Neuron (in vitro differentiated cells): ENCODE measurements at regions not wholly inside any gene's neighbourhood (a gene's known extent, or its start where the extent isn't known, plus 50 kb on each side); places are given as distances from the start of the nearest gene placed in this dataset.
"Not testable (repeated sequence)": the region's sequence is repeated elsewhere in the genome, so short reads cannot be mapped to it uniquely, and the experiment has no call there.

Experiments used
- H2AFZ ChIP-seq: one replicate; pipeline ENCODE4 v1.6.1; 2013; ENCODE audit warnings: low read depth, mild to moderate bottlenecking, inconsistent platforms, low read length, moderate library complexity
- H3K27me3 ChIP-seq: one replicate; pipeline ENCODE4 v1.6.1; 2013; ENCODE audit warnings: low read length; ENCODE audit not compliant: insufficient read depth
- H3K36me3 ChIP-seq: one replicate; pipeline ENCODE4 v1.6.1; 2013; ENCODE audit warnings: low read length; ENCODE audit not compliant: insufficient read depth
- H3K4me1 ChIP-seq: one replicate; pipeline ENCODE4 v1.6.1; 2013; ENCODE audit warnings: low read length; ENCODE audit not compliant: insufficient read depth
- H3K4me3 ChIP-seq: 2 replicates; pipeline ENCODE4 v1.5.1; 2013; ENCODE audit warnings: mild to moderate bottlenecking, low read length, moderate library complexity
- H3K9me3 ChIP-seq: one replicate; pipeline ENCODE4 v1.6.1; 2013; ENCODE audit warnings: low read length

- Histone ChIP-seq H3K36me3 (no peaks in the 10 kb centered on the region), H3K27me3 (no peaks in the 10 kb centered on the region), H2AFZ (no peak overlapping the region), H3K4me3 (no peak overlapping the region), H3K9me3 (no peaks in the 10 kb centered on the region), H3K4me1 (no peaks in the 10 kb centered on the region)
These were observed 513.4 kb upstream of the FLRT2 start for GRCh38 chr14:85016496-85016895.

DNA sequence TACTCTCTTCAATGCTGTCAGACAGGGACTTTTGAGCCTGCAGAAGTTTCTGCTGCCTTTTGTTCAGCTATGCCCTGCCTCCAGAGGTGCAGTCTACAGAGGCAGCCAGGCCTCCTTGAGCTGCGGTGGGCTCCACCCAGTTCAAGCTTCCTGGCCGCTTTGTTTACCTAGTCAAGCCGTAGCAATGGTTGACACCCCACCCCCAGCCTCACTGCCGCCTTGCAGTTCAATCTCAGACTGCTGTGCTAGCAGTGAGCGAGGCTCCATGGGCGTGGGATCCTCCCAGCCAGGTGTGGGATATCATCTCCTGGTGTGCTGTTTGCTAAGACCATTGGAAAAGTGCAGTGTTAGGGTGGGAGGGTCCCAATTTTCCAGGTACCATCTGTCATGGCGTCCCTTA is 506.1 kb upstream of the FLRT2 start:
- not testable (repeated sequence) for H3K27me3 ChIP-seq, H3K9me3 ChIP-seq, H3K4me1 ChIP-seq, H3K4me3 ChIP-seq, H3K36me3 ChIP-seq, H2AFZ ChIP-seq

DNA sequence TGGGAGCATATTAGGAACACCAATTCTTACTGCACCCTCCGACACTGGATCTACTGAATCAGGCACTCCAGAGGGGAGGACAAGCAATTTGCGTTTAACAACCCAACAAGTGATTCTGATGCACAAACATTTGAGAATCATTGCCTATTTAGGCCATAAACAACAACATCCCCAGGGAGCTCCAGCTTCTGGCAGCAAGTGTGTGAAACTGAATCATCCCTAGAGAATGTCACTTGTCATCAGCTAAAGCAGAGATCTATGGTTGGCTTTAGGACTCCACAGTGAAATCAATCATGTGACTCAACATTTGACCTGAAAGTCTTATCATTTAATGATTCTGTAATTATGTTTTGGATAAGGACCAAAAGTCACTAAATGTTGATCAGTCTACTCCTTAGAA is 505.0 kb upstream of the FLRT2 start:
- Histone ChIP-seq H3K27me3 (no peaks in the 10 kb centered on the region), H3K36me3 (no peaks in the 10 kb centered on the region), H3K4me1 (no peaks in the 10 kb centered on the region), H3K9me3 (no peaks in the 10 kb centered on the region), H2AFZ (no peak overlapping the region), H3K4me3 (no peak overlapping the region)

DNA sequence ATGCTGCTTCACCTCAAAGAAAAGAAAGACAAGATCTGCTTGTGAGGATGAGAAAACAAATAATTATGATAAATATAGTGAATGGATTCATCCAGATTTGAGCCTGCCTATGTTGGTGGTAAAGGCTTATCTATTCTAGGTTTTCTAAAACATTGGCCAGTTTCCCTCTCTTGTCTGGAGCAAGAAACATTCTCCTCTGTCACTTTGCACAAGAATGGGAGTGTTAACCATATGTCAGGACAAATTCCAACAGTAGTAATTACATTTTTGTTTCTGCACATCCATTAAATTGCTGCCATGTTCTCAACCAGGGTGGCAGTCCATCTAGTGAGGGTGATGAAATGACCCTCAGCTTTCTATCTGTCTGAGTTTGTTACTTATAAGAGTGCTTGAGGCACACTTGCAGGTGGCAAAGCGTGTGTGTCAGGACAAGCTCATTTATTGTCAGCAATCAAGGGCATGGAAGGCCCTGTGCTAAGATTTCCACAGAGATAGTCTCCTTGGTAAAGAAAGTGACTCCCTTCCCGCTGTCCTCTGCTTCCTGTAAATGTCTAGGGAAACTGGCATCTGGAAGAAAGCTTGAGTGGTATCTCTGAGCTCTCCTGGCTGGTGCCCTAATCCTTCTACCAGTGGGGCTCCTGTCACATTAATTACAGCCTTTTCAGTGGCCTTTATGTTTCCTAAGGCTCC is 502.1 kb upstream of the FLRT2 start:
- H3K36me3 ChIP-seq, result no peaks in the 10 kb centered on the region
- no peak overlapping the region for H2AFZ ChIP-seq
- no peaks in the 10 kb centered on the region for H3K4me1 ChIP-seq
- H3K4me3 ChIP-seq, result no peak overlapping the region
- H3K9me3 ChIP-seq, result no peaks in the 10 kb centered on the region
- no peaks in the 10 kb centered on the region for H3K27me3 ChIP-seq

- H2AFZ ChIP-seq, result no peak overlapping the region
- H3K4me3 ChIP-seq, result no peak overlapping the region
- peaks cover 3% of the 10 kb centered on the region for H3K4me1 ChIP-seq
- H3K27me3 ChIP-seq, result no peaks in the 10 kb centered on the region
- H3K36me3 ChIP-seq, result no peaks in the 10 kb centered on the region
- no peaks in the 10 kb centered on the region for H3K9me3 ChIP-seq
These were observed 492.5 kb upstream of the FLRT2 start for GRCh38 chr14:85037411-85037810.

- no peak overlapping the region for H2AFZ ChIP-seq
- H3K4me1 ChIP-seq, result peaks cover 3% of the 10 kb centered on the region
- H3K36me3 ChIP-seq, result no peaks in the 10 kb centered on the region
- H3K9me3 ChIP-seq, result no peaks in the 10 kb centered on the region
- H3K27me3 ChIP-seq, result no peaks in the 10 kb centered on the region
- H3K4me3 ChIP-seq, result no peak overlapping the region
These were observed 491.2 kb upstream of the FLRT2 start for GRCh38 chr14:85038526-85039352.

DNA sequence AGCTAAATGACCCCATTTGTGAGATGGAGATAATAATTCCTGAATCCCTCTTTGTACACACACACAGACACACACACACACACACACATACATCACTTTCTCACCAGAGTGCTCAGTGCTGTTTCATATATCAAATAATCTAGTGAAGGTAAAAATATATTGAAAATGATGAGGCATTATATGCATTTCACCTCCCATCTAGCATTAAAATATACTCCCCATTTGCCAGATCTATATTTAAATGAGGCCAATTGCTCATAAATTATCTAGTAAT is 490.7 kb upstream of the FLRT2 start:
- H3K4me1 ChIP-seq, result peaks cover 3% of the 10 kb centered on the region
- no peaks in the 10 kb centered on the region for H3K27me3 ChIP-seq
- no peak overlapping the region for H2AFZ ChIP-seq
- no peaks in the 10 kb centered on the region for H3K9me3 ChIP-seq
- H3K4me3 ChIP-seq, result no peak overlapping the region
- H3K36me3 ChIP-seq, result no peaks in the 10 kb centered on the region

- Histone ChIP-seq H3K4me3 (no peak overlapping the region), H3K9me3 (no peaks in the 10 kb centered on the region), H2AFZ (no peak overlapping the region), H3K27me3 (no peaks in the 10 kb centered on the region), H3K36me3 (no peaks in the 10 kb centered on the region), H3K4me1 (peaks cover 3% of the 10 kb centered on the region)
These were observed 489.8 kb upstream of the FLRT2 start for GRCh38 chr14:85040046-85040685.

GRCh38 chr14:85041618-85042017 is 488.3 kb upstream of the FLRT2 start:
- Histone ChIP-seq H2AFZ (no peak overlapping the region), H3K4me1 (peaks cover 3% of the 10 kb centered on the region), H3K4me3 (no peak overlapping the region), H3K27me3 (no peaks in the 10 kb centered on the region), H3K9me3 (no peaks in the 10 kb centered on the region), H3K36me3 (no peaks in the 10 kb centered on the region)

GRCh38 chr14:85042301-85042700 is 487.6 kb upstream of the FLRT2 start:
- no peaks in the 10 kb centered on the region for H3K27me3 ChIP-seq
- peaks cover 3% of the 10 kb centered on the region for H3K4me1 ChIP-seq
- no peaks in the 10 kb centered on the region for H3K36me3 ChIP-seq
- H3K4me3 ChIP-seq, result no peak overlapping the region
- H2AFZ ChIP-seq, result no peak overlapping the region
- H3K9me3 ChIP-seq, result no peaks in the 10 kb centered on the region

- no peaks in the 10 kb centered on the region for H3K27me3 ChIP-seq
- no peak overlapping the region for H2AFZ ChIP-seq
- no peaks in the 10 kb centered on the region for H3K4me1 ChIP-seq
- H3K36me3 ChIP-seq, result no peaks in the 10 kb centered on the region
- no peaks in the 10 kb centered on the region for H3K9me3 ChIP-seq
- H3K4me3 ChIP-seq, result no peak overlapping the region
These were observed 479.8 kb upstream of the FLRT2 start for GRCh38 chr14:85050180-85050579.

GRCh38 chr14:85052646-85053045 is 477.3 kb upstream of the FLRT2 start:
- no peak overlapping the region for H2AFZ ChIP-seq

GRCh38 chr14:85054178-85054577 is 475.8 kb upstream of the FLRT2 start:
- Histone ChIP-seq H3K4me1 (no peaks in the 10 kb centered on the region), H3K9me3 (no peaks in the 10 kb centered on the region), H2AFZ (no peak overlapping the region), H3K36me3 (no peaks in the 10 kb centered on the region), H3K27me3 (no peaks in the 10 kb centered on the region), H3K4me3 (no peak overlapping the region)

More at GRCh38 chr14:85052646-85053045, 477.3 kb upstream of the FLRT2 start:
- Histone ChIP-seq H3K9me3 (no peaks in the 10 kb centered on the region), H3K36me3 (no peaks in the 10 kb centered on the region), H3K4me3 (no peak overlapping the region), H3K4me1 (no peaks in the 10 kb centered on the region), H3K27me3 (no peaks in the 10 kb centered on the region)
